ENCODE measurements at regions not wholly inside any gene's neighbourhood (a gene's known extent, or its start where the extent isn't known, plus 50 kb on each side); places are given as distances from the start of the nearest gene placed in this dataset.
"Not testable (repeated sequence)": the region's sequence is repeated elsewhere in the genome, so short reads cannot be mapped to it uniquely, and the experiment has no call there.

- no peak for DNase-seq (ENCODE audit: low read depth)
- Histone ChIP-seq H3K27me3 (ENCODE audit: control insufficient read depth, insufficient read depth, low read length) (no peaks in the 10 kb centered on the region), H3K4me3 (ENCODE audit: low read depth, low read length) (no peak overlapping the region), H3K36me3 (ENCODE audit: control insufficient read depth, insufficient read depth, low read length) (no peaks in the 10 kb centered on the region)
- TF ChIP-seq CTCF (IDR thresholded peaks at IDR 0.05; ENCODE audit: insufficient read depth, low read length, poor library complexity, severe bottlenecking) = no peak
These were observed 110.2 kb downstream of the MIAT start for GRCh38 chr22:26767351-26768155.

GRCh38 chr22:26768156-26768515 is 110.7 kb downstream of the MIAT start:
- Histone ChIP-seq H3K4me3 (ENCODE audit: low read depth, low read length) (no peak overlapping the region), H3K27me3 (ENCODE audit: control insufficient read depth, insufficient read depth, low read length) (no peaks in the 10 kb centered on the region), H3K36me3 (ENCODE audit: control insufficient read depth, insufficient read depth, low read length) (no peaks in the 10 kb centered on the region)
- no peak for TF ChIP-seq CTCF (IDR thresholded peaks at IDR 0.05; ENCODE audit: insufficient read depth, low read length, poor library complexity, severe bottlenecking)
- DNase-seq (ENCODE audit: low read depth) = no peak

GRCh38 chr22:26768952-26769351 is 111.6 kb downstream of the MIAT start:
- Histone ChIP-seq H3K36me3 (ENCODE audit: control insufficient read depth, insufficient read depth, low read length) (no peaks in the 10 kb centered on the region), H3K27me3 (ENCODE audit: control insufficient read depth, insufficient read depth, low read length) (no peaks in the 10 kb centered on the region), H3K4me3 (ENCODE audit: low read depth, low read length) (no peak overlapping the region)
- DNase-seq (ENCODE audit: low read depth) = no peak
- TF ChIP-seq CTCF (IDR thresholded peaks at IDR 0.05; ENCODE audit: insufficient read depth, low read length, poor library complexity, severe bottlenecking) = no peak

- TF ChIP-seq CTCF (IDR thresholded peaks at IDR 0.05; ENCODE audit: insufficient read depth, low read length, poor library complexity, severe bottlenecking) = no peak
- DNase-seq (ENCODE audit: low read depth) = no peak
- H3K36me3 ChIP-seq (ENCODE audit: control insufficient read depth, insufficient read depth, low read length) = no peaks in the 10 kb centered on the region
- no peaks in the 10 kb centered on the region for H3K27me3 ChIP-seq (ENCODE audit: control insufficient read depth, insufficient read depth, low read length)
- H3K4me3 ChIP-seq (ENCODE audit: low read depth, low read length) = no peak overlapping the region
These were observed 112.3 kb downstream of the MIAT start for GRCh38 chr22:26769663-26770062.

- H3K4me3 ChIP-seq (ENCODE audit: low read depth, low read length) = no peak overlapping the region
- no peak for DNase-seq (ENCODE audit: low read depth)
- no peaks in the 10 kb centered on the region for H3K36me3 ChIP-seq (ENCODE audit: control insufficient read depth, insufficient read depth, low read length)
- TF ChIP-seq CTCF (IDR thresholded peaks at IDR 0.05; ENCODE audit: insufficient read depth, low read length, poor library complexity, severe bottlenecking) = no peak
- no peaks in the 10 kb centered on the region for H3K27me3 ChIP-seq (ENCODE audit: control insufficient read depth, insufficient read depth, low read length)
These were observed 113.2 kb downstream of the MIAT start for GRCh38 chr22:26770624-26771023.

GRCh38 chr22:26773054-26773453 is 115.7 kb downstream of the MIAT start:
- H3K4me3 ChIP-seq (ENCODE audit: low read depth, low read length); H3K36me3 ChIP-seq (ENCODE audit: control insufficient read depth, insufficient read depth, low read length); DNase-seq (ENCODE audit: low read depth); H3K27me3 ChIP-seq (ENCODE audit: control insufficient read depth, insufficient read depth, low read length): not testable (repeated sequence)

Data from kidney epithelial cell (primary cell).